DMS79 treated with DMSO at 0.1 percent for 48 hours (cell line): ENCODE measurements at regions not wholly inside any gene's neighbourhood (a gene's known extent, or its start where the extent isn't known, plus 50 kb on each side); places are given as distances from the start of the nearest gene placed in this dataset.
"Not testable (repeated sequence)": the region's sequence is repeated elsewhere in the genome, so short reads cannot be mapped to it uniquely, and the experiment has no call there.

ENCODE experiments used
- DNase-seq: peaks from one replicate; lab custom pipeline; 2025; lab: John Stamatoyannopoulos, UW

GRCh38 chr4:112076919-112077608 is 68.2 kb upstream of the FAM241A start:
- no peak for DNase-seq

GRCh38 chr4:112077743-112078142 is 67.5 kb upstream of the FAM241A start:
- no peak for DNase-seq

DNA sequence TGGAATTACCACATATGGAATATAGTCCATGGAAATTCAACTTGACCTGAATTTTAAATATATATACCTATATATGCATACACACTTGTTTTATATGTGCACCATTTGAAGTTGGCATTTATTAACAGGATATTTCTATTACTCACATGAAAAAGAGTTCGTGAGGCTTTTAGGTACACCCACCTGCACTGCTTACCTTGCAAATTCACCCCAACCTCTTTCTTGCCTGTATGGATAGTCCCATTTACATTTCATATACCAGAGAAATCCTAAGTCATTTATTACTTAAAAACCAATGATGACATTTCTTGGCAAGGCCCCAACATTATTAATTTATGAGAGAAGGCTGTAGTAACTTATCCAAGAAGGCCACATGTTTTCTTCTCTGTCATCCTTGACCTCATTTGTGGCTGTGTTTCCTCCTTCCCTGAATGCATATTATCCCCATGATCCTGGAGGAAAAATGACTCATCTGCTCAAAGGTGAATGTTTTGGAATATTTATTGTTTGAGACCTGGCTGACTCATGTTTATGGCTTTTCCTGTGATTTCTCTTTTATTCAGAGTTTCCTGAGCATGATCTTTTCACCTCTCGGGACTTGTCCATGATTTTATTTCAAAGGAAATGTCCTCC is 62.2 kb upstream of the FAM241A start:
- no peak for DNase-seq

DNA sequence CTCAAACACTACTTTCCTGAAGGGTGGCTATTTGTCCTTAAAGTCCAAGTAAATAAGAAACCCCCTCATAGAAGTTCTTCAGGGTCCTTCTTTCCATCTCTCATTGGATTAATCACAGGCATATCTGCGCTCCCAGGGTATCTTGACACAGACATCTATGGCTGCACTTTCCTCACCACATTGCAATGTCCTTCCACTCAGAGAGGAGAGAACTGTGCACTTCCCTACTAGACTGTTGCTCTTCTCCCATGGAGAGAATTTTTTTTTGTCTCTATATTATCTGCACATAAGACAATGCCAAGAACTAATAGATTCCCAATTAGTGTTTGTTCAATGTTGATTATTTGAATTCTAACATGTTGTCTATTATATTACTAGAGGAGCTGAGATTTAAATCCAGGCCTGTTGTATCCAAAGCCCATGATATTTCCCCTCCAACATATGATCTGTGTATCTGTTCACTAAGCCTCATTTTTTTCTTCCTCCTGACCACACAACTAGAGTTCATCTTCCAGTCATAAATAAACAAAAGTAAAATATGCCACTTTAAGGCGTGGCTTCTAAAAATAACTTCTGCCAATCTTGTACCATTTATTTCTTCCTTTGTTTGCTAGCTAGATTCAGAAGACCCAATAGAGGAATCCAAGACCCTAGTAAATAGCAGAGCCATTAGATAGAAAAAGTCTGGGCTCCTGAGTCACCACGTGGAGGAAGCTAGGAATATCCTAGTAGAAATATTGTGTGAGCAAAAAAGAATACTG is 61.5 kb upstream of the FAM241A start:
- no peak for DNase-seq

DNA sequence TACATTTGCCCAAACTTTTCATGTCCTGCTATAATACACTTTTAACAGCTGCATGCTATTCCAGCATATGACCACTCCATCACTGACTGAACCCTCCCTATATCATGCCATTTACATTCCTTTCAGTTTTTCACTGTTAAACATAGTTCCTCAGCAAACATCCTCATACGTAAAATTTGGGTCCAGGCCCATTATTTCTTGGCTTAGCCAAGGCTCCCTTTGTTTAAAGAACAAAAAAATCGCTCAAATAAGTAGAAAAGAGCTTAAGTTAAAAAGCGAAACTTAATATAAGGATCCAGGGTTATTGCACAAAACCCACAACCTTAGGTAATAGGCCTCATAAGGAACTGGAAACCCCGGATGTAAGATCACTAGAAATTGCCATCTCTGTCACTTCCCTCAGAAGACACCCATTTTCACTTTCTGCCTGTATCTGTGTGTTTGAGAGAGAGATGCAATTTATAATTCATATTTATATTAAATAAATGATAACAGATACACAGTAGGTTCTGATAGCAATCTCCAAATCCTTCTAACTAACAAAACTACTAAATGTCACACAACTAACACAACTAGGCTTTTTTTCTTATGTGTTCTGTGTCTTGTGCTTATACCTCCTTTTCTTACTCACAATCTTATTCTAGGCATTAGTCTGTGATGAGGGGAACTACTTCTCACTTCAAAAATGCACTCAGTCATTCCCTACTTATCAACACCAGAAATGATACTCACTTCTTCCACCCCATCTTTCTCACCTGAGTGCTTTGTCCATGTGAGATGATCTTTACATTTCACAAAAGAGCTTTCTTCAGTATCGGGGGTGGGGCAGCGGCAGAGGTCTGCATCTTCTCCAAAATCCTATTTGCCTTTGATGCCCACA is 59.9 kb upstream of the FAM241A start:
- DNase-seq = no peak

GRCh38 chr4:112086036-112086434 is 59.2 kb upstream of the FAM241A start:
- DNase-seq = no peak

- not testable (repeated sequence) for DNase-seq
Measured at GRCh38 chr4:112086661-112087060, 58.6 kb upstream of the FAM241A start.

GRCh38 chr4:112092330-112092729 is 52.9 kb upstream of the FAM241A start:
- DNase-seq = not testable (repeated sequence)

DNA sequence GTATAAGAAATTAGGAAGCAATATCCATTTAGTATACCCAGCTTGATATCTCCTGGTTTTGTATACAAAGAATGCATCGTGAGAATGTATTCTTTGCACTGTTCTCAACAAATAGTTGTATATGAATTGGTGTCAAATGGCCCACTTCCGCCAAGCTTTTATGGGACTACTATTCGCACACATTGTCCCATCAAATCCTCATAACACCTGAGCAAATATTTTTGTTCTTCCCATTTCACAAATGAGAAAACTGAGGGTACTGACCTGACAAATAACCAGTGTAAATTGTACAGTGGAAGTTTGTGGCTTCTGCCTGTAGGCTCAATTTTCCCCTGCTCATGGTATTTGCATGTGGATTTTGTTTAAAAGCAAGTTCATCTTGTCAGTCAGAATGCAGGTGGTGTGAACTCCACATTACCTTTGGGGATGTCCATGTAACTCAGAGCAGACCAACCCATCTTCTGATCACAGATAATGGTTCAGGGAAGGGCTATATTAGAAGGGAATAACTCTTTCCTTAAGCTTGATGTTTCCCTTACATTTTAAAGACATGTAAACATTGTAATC is 51.5 kb upstream of the FAM241A start:
- no peak for DNase-seq

GRCh38 chr4:112094330-112094729 is 50.9 kb upstream of the FAM241A start:
- no peak for DNase-seq
